CD4-positive, alpha-beta T cell (primary cell): ENCODE measurements at regions not wholly inside any gene's neighbourhood (a gene's known extent, or its start where the extent isn't known, plus 50 kb on each side); places are given as distances from the start of the nearest gene placed in this dataset.

Experiments
- ATAC-seq: fragments of 200-7000 bp; cut with Tn5 transposase; one replicate; pipeline ENCODE4 v1.10.0; 2022; ENCODE audit warnings: mild to moderate bottlenecking; ENCODE audit not compliant: poor library complexity
- CTCF ChIA-PET: fragments of 350-600 bp; sonication (Branson Sonifier 250); formaldehyde crosslinking; loops from one replicate; lab custom pipeline; 2021; ENCODE audit warnings: antibody characterized with exemption, inconsistent platforms; lab: Charles Lee
- POLR2A ChIA-PET: fragments of 350-600 bp; sonication (Branson Sonifier 250); formaldehyde crosslinking; loops from one replicate; lab custom pipeline; 2021; ENCODE audit warnings: antibody characterized with exemption, inconsistent platforms; lab: Charles Lee
- DNase-seq, 14 experiments: peaks; one replicate each; pipeline ENCODE4 v3.0.0-alpha.2; 2013 to 2020; ENCODE audit warnings: mixed read lengths in 2 of 14
- H3K27ac ChIP-seq, 2 donors: one replicate each; pipeline versions ENCODE4 v1.5.1 to v1.7.0; 2013; ENCODE audit warnings: low read length in 2 of 2, low read depth in 1 of 2, mild to moderate bottlenecking in 1 of 2
- H3K27me3 ChIP-seq, 2 experiments: 1 replicate in 1 of 2; 2 replicates in 1 of 2; pipeline versions ENCODE4 v1.6.1 to v1.7.0; 2013; ENCODE audit warnings: low read length in 2 of 2, control low read depth in 1 of 2, mild to moderate bottlenecking in 1 of 2, moderate library complexity in 1 of 2; ENCODE audit not compliant: insufficient read depth in 2 of 2, control insufficient read depth in 1 of 2
- H3K36me3 ChIP-seq: one replicate; pipeline ENCODE4 v1.6.1; 2013; ENCODE audit warnings: low read length, control low read depth; ENCODE audit not compliant: insufficient read depth
- H3K4me1 ChIP-seq: one replicate; pipeline ENCODE4 v1.6.1; 2013; ENCODE audit warnings: low read length, control low read depth; ENCODE audit not compliant: insufficient read depth
- H3K4me3 ChIP-seq: one replicate; pipeline ENCODE4 v1.5.1; 2013; ENCODE audit warnings: mild to moderate bottlenecking, low read length, moderate library complexity
- H3K9me3 ChIP-seq, 2 experiments: 1 replicate in 1 of 2; 2 replicates in 1 of 2; pipeline versions ENCODE4 v1.6.1 to v1.7.0; 2013; ENCODE audit warnings: low read length in 2 of 2, mild to moderate bottlenecking in 2 of 2, control low read depth in 1 of 2, moderate library complexity in 1 of 2; ENCODE audit not compliant: control insufficient read depth in 1 of 2, insufficient read depth in 1 of 2
- H3K27ac Mint-ChIP-seq: one replicate; pipeline ENCODE4 v1.8.0; 2020; ENCODE audit warnings: mixed read lengths
- H3K27me3 Mint-ChIP-seq: one replicate; pipeline ENCODE4 v1.8.0; 2021; ENCODE audit warnings: mixed read lengths
- H3K36me3 Mint-ChIP-seq: one replicate; pipeline ENCODE4 v1.8.0; 2021; ENCODE audit warnings: low read depth, mixed read lengths
- H3K4me1 Mint-ChIP-seq: one replicate; pipeline ENCODE4 v1.8.0; 2021; ENCODE audit warnings: low read depth, mixed read lengths
- H3K4me3 Mint-ChIP-seq: one replicate; pipeline ENCODE4 v1.8.0; 2020; ENCODE audit warnings: mild to moderate bottlenecking, mixed read lengths
- H3K9me3 Mint-ChIP-seq: one replicate; pipeline ENCODE4 v1.8.0; 2020; ENCODE audit warnings: mixed read lengths
- intact Hi-C, 2 experiments: fragments of 100-400 bp; cut with DNase I in 1 of 2; cut with micrococcal nuclease in 1 of 2; formaldehyde crosslinking; loops; one replicate each; pipeline versions ENCODE4 v1.15.1 to v1.9.0; 2023 to 2025; cut with DNase I, micrococcal nuclease
- TF ChIP-seq, protein P1 (sequence below): fragments of 200-600 bp; IDR thresholded peaks from one replicate; pipeline ENCODE4 v1.8.0; 2022; ENCODE audit warnings: antibody characterized with exemption, mild to moderate bottlenecking

DNA sequence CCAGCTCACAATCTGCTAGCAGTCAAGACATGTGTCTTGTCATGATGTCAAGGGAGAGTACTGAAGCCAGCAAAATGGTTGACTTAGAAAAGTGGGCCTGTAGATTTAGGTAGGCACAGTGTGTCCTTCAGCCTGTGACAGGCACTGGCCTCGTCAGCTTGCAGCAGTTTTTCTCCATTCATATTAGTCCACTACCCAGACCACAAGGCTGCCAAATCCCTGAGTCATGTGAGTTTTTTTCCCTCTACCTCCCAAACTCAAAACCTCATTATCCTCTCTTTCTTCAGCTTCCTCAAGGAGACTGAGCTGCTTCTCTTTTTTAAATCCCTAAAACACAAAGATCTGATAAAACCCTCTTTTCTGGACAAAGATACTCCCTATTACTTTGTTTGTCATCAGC, 102.6 kb upstream of the HS3ST3A1 start:
- Histone ChIP-seq H3K27me3 (no peaks in the 10 kb centered on the region), H3K27ac (no peak overlapping the region), H3K36me3 (no peaks in the 10 kb centered on the region), H3K9me3 (no peaks in the 10 kb centered on the region), H3K4me1 (no peaks in the 10 kb centered on the region), H3K4me3 (no peak overlapping the region)
- peaks cover 35% of the 10 kb centered on the region for H3K27me3 Mint-ChIP-seq
- TF ChIP-seq, protein P1, sequence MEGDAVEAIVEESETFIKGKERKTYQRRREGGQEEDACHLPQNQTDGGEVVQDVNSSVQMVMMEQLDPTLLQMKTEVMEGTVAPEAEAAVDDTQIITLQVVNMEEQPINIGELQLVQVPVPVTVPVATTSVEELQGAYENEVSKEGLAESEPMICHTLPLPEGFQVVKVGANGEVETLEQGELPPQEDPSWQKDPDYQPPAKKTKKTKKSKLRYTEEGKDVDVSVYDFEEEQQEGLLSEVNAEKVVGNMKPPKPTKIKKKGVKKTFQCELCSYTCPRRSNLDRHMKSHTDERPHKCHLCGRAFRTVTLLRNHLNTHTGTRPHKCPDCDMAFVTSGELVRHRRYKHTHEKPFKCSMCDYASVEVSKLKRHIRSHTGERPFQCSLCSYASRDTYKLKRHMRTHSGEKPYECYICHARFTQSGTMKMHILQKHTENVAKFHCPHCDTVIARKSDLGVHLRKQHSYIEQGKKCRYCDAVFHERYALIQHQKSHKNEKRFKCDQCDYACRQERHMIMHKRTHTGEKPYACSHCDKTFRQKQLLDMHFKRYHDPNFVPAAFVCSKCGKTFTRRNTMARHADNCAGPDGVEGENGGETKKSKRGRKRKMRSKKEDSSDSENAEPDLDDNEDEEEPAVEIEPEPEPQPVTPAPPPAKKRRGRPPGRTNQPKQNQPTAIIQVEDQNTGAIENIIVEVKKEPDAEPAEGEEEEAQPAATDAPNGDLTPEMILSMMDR = no peak
- DNase-seq (no peak), ATAC-seq (no peak)
- ChIA-PET POLR2A (no interaction called here), CTCF (no interaction called here)
- no peak overlapping the region for H3K4me3 Mint-ChIP-seq
- intact Hi-C loops = no loop called here
- no peaks in the 10 kb centered on the region for H3K36me3 Mint-ChIP-seq
- no peaks in the 10 kb centered on the region for H3K4me1 Mint-ChIP-seq
- no peak overlapping the region for H3K27ac Mint-ChIP-seq
- H3K9me3 Mint-ChIP-seq = no peaks in the 10 kb centered on the region

DNA sequence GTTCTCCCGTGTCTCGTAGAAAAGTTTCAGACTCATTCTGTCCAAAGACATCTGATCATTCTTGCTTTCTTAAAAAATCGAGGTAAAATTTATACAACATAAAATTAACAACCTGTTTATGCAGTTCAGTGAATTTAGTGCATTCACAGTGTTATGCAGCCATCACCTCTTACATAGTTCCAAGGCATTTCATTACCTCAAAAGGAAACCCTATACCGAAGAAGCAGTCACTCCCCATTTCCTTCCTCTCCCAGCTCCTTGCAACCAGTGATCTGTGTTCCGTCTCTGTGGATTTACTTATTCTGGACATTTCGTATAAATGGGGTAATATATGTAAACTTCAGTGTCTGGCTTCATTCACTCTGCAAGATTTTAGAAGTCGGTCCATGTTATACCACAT, 103.5 kb upstream of the HS3ST3A1 start:
- no peak overlapping the region for H3K4me3 ChIP-seq
- H3K9me3 ChIP-seq = no peaks in the 10 kb centered on the region
- no peak for DNase-seq
- H3K4me1 ChIP-seq = no peaks in the 10 kb centered on the region
- H3K4me1 Mint-ChIP-seq = no peaks in the 10 kb centered on the region
- no peaks in the 10 kb centered on the region for H3K36me3 Mint-ChIP-seq
- TF ChIP-seq, protein P1 = no peak
- no peaks in the 10 kb centered on the region for H3K36me3 ChIP-seq
- H3K9me3 Mint-ChIP-seq = no peaks in the 10 kb centered on the region
- no peak overlapping the region for H3K27ac ChIP-seq
- no peak for ATAC-seq
- intact Hi-C loops = no loop called here
- POLR2A ChIA-PET = no interaction called here
- no peak overlapping the region for H3K4me3 Mint-ChIP-seq
- H3K27me3 Mint-ChIP-seq = peaks cover 27% of the 10 kb centered on the region
- H3K27me3 ChIP-seq = no peaks in the 10 kb centered on the region
- no peak overlapping the region for H3K27ac Mint-ChIP-seq
- CTCF ChIA-PET = no interaction called here

DNA sequence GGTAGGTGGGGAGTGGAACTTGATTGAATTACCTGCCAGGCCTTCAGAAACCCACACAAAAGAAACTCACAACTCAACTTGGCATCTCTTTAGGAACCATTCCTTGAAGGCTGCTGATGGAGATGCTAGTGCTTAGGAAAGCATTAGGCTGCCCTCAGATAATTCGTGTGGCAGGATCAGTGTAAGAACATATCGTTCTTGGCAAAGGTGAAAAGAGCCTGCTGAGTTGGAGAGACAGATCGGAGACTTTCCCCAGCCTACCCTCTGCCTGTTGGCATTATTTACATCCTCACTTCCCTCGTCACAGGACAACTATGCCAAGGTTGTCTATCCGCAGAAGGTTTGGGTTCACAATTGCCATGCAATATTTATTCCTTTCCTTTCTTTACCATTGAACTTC, 120.0 kb upstream of the HS3ST3A1 start:
- H3K27me3 ChIP-seq = no peaks in the 10 kb centered on the region
- no peaks in the 10 kb centered on the region for H3K36me3 ChIP-seq
- no peak overlapping the region for H3K4me3 ChIP-seq
- Mint-ChIP-seq H3K27ac (no peak overlapping the region), H3K36me3 (no peaks in the 10 kb centered on the region), H3K9me3 (no peaks in the 10 kb centered on the region), H3K4me3 (no peak overlapping the region), H3K27me3 (no peaks in the 10 kb centered on the region), H3K4me1 (no peaks in the 10 kb centered on the region)
- CTCF ChIA-PET = no interaction called here
- H3K9me3 ChIP-seq = no peaks in the 10 kb centered on the region
- ATAC-seq (no peak), DNase-seq (no peak)
- TF ChIP-seq, protein P1 = no peak
- intact Hi-C loops = no loop called here
- POLR2A ChIA-PET = no interaction called here
- H3K27ac ChIP-seq = no peak overlapping the region
- no peaks in the 10 kb centered on the region for H3K4me1 ChIP-seq
